Mucosa of rectum (tissue), 2 donors: ENCODE measurements at regions not wholly inside any gene's neighbourhood (a gene's known extent, or its start where the extent isn't known, plus 50 kb on each side); places are given as distances from the start of the nearest gene placed in this dataset.

ENCODE experiments used
- H3K27ac ChIP-seq, 2 donors: one replicate each; pipeline ENCODE4 v1.7.0; 2013; ENCODE audit warnings: inconsistent platforms in 2 of 2, low read depth in 2 of 2, low read length in 2 of 2
- H3K27me3 ChIP-seq, 2 donors: one replicate each; pipeline ENCODE4 v1.7.0; 2013; ENCODE audit warnings: low read length in 2 of 2; ENCODE audit not compliant: control insufficient read depth in 2 of 2, insufficient read depth in 2 of 2
- H3K36me3 ChIP-seq, 2 donors: one replicate each; pipeline ENCODE4 v1.7.0; 2013; ENCODE audit warnings: low read length in 2 of 2; ENCODE audit not compliant: control insufficient read depth in 2 of 2, insufficient read depth in 2 of 2
- H3K4me1 ChIP-seq, 2 donors: one replicate each; pipeline ENCODE4 v1.7.0; 2013; ENCODE audit warnings: low read length in 2 of 2, mild to moderate bottlenecking in 1 of 2; ENCODE audit not compliant: control insufficient read depth in 2 of 2, insufficient read depth in 2 of 2
- H3K4me3 ChIP-seq, 2 donors: one replicate each; pipeline ENCODE4 v1.7.0; 2013; ENCODE audit warnings: low read length in 2 of 2
- H3K9ac ChIP-seq, 2 donors: one replicate each; pipeline ENCODE4 v1.7.0; 2013; ENCODE audit warnings: low read length in 2 of 2, low read depth in 1 of 2, mild to moderate bottlenecking in 1 of 2
- H3K9me3 ChIP-seq, 2 donors: one replicate each; pipeline ENCODE4 v1.7.0; 2013; ENCODE audit warnings: low read length in 2 of 2; ENCODE audit not compliant: control insufficient read depth in 2 of 2
- donor health status: healthy.
- donor health status: Normal muscosa, but diverticular disease.

- no peaks in the 10 kb centered on the region for H3K27me3 ChIP-seq
- no peaks in the 10 kb centered on the region for H3K4me1 ChIP-seq
- H3K4me3 ChIP-seq, result no peak overlapping the region
- H3K9ac ChIP-seq, result no peak overlapping the region
- no peaks in the 10 kb centered on the region for H3K9me3 ChIP-seq
- no peaks in the 10 kb centered on the region for H3K36me3 ChIP-seq
- H3K27ac ChIP-seq, result no peak overlapping the region
These were observed 565.7 kb downstream of the METTL15 start for GRCh38 chr11:28673691-28674432.

DNA sequence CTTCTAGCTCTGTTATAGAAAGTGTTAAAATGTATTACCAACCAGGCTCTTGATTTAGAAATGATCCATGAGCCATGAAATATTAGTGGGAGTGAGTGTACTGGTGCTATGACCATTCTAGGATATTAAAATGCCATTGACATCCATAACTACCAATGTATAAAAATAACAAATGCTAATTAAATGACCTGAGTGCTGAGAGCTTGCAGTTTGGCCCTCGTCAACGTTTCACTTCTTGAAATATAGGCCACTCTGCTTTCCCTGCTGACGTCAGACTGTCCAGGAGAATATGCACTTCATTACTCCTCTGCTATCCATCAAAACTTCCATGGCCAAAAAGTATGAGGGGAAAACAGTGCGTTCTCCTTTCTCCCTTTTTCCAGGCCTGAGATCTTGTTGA, 563.1 kb downstream of the METTL15 start:
- H3K9ac ChIP-seq, result no peak overlapping the region

DNA sequence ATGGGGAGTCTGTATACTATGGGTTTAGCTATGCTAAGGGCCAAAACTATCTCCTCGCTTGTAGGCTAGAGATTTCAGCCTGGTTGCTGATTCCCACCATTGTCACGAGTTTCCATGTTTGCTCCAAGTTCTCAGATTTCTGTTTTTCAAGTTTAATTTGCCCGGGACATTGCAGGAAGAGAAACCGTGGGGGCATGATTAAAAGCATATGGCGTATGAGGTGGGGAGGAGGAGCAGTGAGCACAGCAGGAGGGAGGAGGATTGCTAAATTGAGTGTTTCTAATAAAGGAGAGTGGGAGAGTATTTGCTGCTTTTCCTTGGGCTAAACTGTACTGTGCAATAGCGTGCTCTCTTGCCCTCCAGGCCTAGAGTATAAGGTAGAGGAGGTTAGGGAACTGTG, 558.4 kb downstream of the METTL15 start:
- Histone ChIP-seq H3K4me1 (no peaks in the 10 kb centered on the region), H3K9ac (no peak overlapping the region), H3K9me3 (no peaks in the 10 kb centered on the region), H3K4me3 (no peak overlapping the region), H3K36me3 (no peaks in the 10 kb centered on the region), H3K27ac (no peak overlapping the region), H3K27me3 (no peaks in the 10 kb centered on the region)

More for the DNA sequence above, 563.1 kb downstream of the METTL15 start:
- H3K9me3 ChIP-seq, result no peaks in the 10 kb centered on the region
- no peaks in the 10 kb centered on the region for H3K4me1 ChIP-seq
- no peaks in the 10 kb centered on the region for H3K27me3 ChIP-seq
- no peaks in the 10 kb centered on the region for H3K36me3 ChIP-seq
- no peak overlapping the region for H3K4me3 ChIP-seq
- H3K27ac ChIP-seq, result no peak overlapping the region

- no peaks in the 10 kb centered on the region for H3K27me3 ChIP-seq
- H3K4me1 ChIP-seq, result no peaks in the 10 kb centered on the region
- no peaks in the 10 kb centered on the region for H3K9me3 ChIP-seq
- no peak overlapping the region for H3K9ac ChIP-seq
- H3K27ac ChIP-seq, result no peak overlapping the region
- H3K4me3 ChIP-seq, result no peak overlapping the region
- H3K36me3 ChIP-seq, result no peaks in the 10 kb centered on the region
These were observed 551.6 kb downstream of the METTL15 start for GRCh38 chr11:28659716-28660348.

DNA sequence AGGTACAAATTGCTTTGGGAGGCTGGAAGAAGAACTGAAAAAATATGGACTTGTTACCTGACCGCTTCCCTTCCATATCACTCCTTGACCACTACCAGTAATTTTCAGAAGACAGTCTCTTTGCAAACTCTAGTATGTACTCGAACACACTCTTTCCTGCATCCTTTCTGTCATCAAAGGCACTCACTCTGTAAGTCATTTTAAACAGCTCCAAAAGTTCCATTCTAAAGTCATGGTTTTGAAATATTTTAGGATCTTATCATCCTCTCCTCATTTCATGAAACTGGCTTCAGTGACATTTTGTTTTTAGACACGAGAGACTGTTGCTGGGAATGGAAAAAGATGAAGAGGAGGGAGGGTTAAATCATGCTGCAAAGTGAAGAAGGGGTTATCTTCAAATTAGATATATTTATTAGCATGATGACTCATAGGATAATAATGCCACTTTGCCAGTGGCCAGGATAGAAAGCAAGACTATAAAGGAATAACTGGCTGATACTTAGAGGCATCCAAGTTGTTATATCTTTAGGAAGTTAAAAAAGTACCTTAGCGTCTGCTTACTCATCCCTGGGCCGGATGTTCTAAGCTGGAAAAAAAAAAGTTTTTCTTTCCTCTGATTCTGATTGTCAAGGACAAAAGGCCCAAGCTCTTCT, 549.3 kb downstream of the METTL15 start:
- Histone ChIP-seq H3K4me3 (no peak overlapping the region), H3K9me3 (no peaks in the 10 kb centered on the region), H3K9ac (no peak overlapping the region), H3K4me1 (no peaks in the 10 kb centered on the region), H3K27me3 (no peaks in the 10 kb centered on the region), H3K36me3 (no peaks in the 10 kb centered on the region), H3K27ac (no peak overlapping the region)

DNA sequence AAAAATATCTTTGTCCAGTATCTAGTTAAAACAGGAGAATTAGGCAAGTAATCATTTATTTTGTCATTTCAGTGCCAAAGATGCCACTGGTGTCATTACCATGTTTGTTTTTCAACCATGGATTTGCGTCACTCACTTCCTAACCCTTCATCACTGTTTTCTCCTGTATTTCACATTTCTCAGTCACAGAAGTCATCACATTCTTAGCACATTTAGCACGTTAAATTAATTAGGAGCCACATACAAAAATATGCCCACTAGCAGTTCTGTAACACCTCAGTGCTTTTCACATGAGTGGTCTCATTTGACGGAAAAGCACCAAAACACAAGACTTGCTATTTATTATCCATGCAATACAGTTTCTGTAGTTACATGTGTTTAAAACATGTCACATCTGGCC, 546.0 kb downstream of the METTL15 start:
- Histone ChIP-seq H3K27me3 (no peaks in the 10 kb centered on the region), H3K27ac (no peak overlapping the region), H3K4me3 (no peak overlapping the region), H3K9me3 (no peaks in the 10 kb centered on the region), H3K36me3 (no peaks in the 10 kb centered on the region), H3K4me1 (no peaks in the 10 kb centered on the region), H3K9ac (no peak overlapping the region)

GRCh38 chr11:28649922-28650321, 541.7 kb downstream of the METTL15 start:
- Histone ChIP-seq H3K27ac (no peak overlapping the region), H3K9ac (no peak overlapping the region), H3K9me3 (no peaks in the 10 kb centered on the region), H3K4me3 (no peak overlapping the region), H3K36me3 (no peaks in the 10 kb centered on the region), H3K4me1 (no peaks in the 10 kb centered on the region), H3K27me3 (no peaks in the 10 kb centered on the region)

DNA sequence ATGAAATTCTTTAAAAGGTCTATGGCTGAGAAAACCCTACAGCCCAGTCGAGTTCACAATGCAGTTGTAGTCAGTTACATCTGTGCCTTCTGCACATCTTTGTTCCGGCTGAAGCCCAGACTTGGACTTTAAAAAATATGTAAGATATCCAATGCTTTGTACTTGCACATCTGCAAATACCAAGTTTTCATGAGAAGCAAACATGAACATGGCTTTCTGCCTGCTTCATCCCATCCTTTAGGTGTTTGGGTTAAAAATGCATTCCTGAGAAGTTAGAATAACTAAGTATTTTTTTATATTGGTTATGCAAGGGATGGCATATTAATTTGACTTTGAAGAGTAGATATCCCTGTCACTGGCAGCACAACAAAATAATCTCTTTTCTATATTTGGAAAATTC, 528.4 kb downstream of the METTL15 start:
- Histone ChIP-seq H3K36me3 (no peaks in the 10 kb centered on the region), H3K27ac (no peak overlapping the region)

DNA sequence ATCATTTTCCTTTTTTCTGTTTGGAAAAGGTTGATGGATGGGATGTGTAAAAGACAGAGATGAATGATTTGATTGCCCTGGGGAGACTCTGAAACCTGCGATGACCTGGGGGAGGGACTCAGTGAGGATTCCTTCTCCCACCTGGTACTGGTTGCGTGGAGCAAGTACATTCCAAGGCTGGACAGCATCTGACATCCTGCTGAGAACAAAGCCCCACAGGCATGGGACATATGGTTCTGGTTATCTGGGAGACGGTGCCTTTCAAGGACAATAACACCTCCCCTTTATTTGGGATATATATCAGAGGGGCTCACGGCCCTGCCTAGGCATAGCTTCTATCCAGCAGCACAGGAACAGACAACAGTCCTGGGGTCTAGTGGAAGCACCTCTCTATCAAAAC, 527.8 kb downstream of the METTL15 start:
- H3K4me3 ChIP-seq, result no peak overlapping the region
- no peak overlapping the region for H3K9ac ChIP-seq
- H3K36me3 ChIP-seq, result no peaks in the 10 kb centered on the region
- H3K4me1 ChIP-seq, result no peaks in the 10 kb centered on the region
- H3K27me3 ChIP-seq, result no peaks in the 10 kb centered on the region
- H3K9me3 ChIP-seq, result no peaks in the 10 kb centered on the region
- H3K27ac ChIP-seq, result no peak overlapping the region

More for the DNA sequence above, 528.4 kb downstream of the METTL15 start:
- no peak overlapping the region for H3K9ac ChIP-seq
- H3K4me1 ChIP-seq, result no peaks in the 10 kb centered on the region
- H3K4me3 ChIP-seq, result no peak overlapping the region
- no peaks in the 10 kb centered on the region for H3K27me3 ChIP-seq
- no peaks in the 10 kb centered on the region for H3K9me3 ChIP-seq

- Histone ChIP-seq H3K4me3 (no peak overlapping the region), H3K27me3 (no peaks in the 10 kb centered on the region), H3K4me1 (no peaks in the 10 kb centered on the region), H3K36me3 (no peaks in the 10 kb centered on the region), H3K9ac (no peak overlapping the region), H3K9me3 (no peaks in the 10 kb centered on the region), H3K27ac (no peak overlapping the region)
These were observed 524.1 kb downstream of the METTL15 start for GRCh38 chr11:28632338-28632737.
